Epithelial cell of proximal tubule (primary cell): ENCODE measurements at regions not wholly inside any gene's neighbourhood (a gene's known extent, or its start where the extent isn't known, plus 50 kb on each side); places are given as distances from the start of the nearest gene placed in this dataset.

ENCODE experiments used
- DNase-seq: peaks from one replicate; pipeline ENCODE4 v3.0.0-alpha.2; 2011; ENCODE audit warnings: low read depth
- H3K4me3 ChIP-seq: 2 replicates; pipeline ENCODE4 v1.5.1; 2011; ENCODE audit warnings: low read depth, mild to moderate bottlenecking, low read length
- TF ChIP-seq, protein P1 (sequence below): conservative IDR thresholded peaks from 2 replicates; pipeline ENCODE4 v1.5.1; 2012; ENCODE audit warnings: low read depth, mild to moderate bottlenecking, low read length

DNA sequence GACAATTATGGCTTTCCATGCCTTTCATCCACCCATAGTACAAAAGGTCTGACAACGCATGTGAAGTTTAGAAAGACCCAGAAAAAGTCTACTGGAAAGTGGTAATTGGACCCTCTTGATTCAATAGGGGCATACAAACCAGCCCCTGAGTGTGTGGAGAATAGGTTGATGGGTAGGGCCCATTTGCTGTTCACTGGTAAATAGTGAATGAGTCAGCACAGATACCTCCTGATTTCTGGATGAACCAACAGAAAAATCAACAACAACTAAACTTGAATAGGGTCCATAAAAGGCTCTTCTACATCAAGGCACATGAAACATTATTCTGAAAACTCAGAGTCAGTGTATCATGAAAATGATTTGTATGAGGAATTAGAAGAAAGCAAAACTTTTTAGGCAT lies 235.4 kb upstream of the SLC35B3 start:
- no peak overlapping the region for H3K4me3 ChIP-seq
- TF ChIP-seq, protein P1, sequence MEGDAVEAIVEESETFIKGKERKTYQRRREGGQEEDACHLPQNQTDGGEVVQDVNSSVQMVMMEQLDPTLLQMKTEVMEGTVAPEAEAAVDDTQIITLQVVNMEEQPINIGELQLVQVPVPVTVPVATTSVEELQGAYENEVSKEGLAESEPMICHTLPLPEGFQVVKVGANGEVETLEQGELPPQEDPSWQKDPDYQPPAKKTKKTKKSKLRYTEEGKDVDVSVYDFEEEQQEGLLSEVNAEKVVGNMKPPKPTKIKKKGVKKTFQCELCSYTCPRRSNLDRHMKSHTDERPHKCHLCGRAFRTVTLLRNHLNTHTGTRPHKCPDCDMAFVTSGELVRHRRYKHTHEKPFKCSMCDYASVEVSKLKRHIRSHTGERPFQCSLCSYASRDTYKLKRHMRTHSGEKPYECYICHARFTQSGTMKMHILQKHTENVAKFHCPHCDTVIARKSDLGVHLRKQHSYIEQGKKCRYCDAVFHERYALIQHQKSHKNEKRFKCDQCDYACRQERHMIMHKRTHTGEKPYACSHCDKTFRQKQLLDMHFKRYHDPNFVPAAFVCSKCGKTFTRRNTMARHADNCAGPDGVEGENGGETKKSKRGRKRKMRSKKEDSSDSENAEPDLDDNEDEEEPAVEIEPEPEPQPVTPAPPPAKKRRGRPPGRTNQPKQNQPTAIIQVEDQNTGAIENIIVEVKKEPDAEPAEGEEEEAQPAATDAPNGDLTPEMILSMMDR, result no peak
- no peak for DNase-seq

- TF ChIP-seq, protein P1, result no peak
- no peak for DNase-seq
- no peak overlapping the region for H3K4me3 ChIP-seq
Measured at GRCh38 chr6:8664700-8665099, 229.4 kb upstream of the SLC35B3 start.

- H3K4me3 ChIP-seq, result no peak overlapping the region
- TF ChIP-seq, protein P1, result no peak
- DNase-seq, result no peak
Measured at GRCh38 chr6:8664070-8664469, 228.7 kb upstream of the SLC35B3 start.

GRCh38 chr6:8659404-8660189 lies 224.3 kb upstream of the SLC35B3 start:
- DNase-seq, result no peak
- no peak overlapping the region for H3K4me3 ChIP-seq
- TF ChIP-seq, protein P1, result no peak

DNA sequence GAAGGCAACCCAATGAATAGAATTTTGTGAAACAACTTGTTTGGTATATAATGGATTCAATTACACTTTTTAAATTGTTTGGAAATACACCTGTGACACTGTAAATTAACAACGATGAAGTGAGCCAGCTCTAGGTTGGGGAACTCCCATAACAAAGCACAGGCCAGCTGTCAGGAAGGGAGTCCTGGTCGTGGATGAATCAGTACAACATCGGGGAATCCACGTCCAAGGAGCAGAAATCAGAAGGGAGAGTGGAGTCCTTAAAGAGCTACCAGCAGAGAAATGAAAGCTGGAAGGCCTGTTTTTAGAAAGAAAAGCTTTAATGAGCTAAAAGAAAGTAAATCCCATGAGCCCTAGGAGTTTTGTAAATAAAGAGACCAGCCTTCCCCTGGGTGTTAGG lies 223.1 kb upstream of the SLC35B3 start:
- TF ChIP-seq, protein P1, result no peak
- no peak overlapping the region for H3K4me3 ChIP-seq
- no peak for DNase-seq

DNA sequence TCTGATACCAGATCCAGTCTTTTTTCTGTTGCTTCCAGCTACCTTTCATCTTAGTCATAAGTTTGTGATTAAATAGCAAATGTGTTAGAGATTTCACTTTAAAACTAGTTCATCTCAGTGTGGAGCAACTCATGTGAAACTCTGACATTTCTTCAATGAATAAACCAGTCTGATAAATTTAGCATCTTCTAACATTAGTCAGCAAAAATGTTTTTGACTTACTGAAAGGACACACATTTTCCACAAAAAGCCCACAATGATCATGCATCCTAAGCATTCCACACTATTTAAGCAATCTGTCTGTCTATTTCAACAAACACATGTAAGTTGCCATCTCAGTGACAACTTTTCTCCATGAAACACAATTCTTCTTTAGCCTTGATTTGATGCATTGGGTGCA lies 222.2 kb upstream of the SLC35B3 start:
- TF ChIP-seq, protein P1, result no peak
- no peak for DNase-seq
- no peak overlapping the region for H3K4me3 ChIP-seq
